ENCODE measurements at regions not wholly inside any gene's neighbourhood (a gene's known extent, or its start where the extent isn't known, plus 50 kb on each side); places are given as distances from the start of the nearest gene placed in this dataset.

- Histone ChIP-seq H4K20me1 (ENCODE audit: control insufficient read depth, insufficient read depth) (no peaks in the 10 kb centered on the region), H2AFZ (ENCODE audit: control insufficient read depth, low read depth, low read length) (no peak overlapping the region), H3K79me2 (ENCODE audit: control insufficient read depth, insufficient read depth, low read length) (no peaks in the 10 kb centered on the region), H3K36me3 (ENCODE audit: control insufficient read depth in 2 of 2, insufficient read depth in 2 of 2, low read length in 1 of 2) (no peaks in the 10 kb centered on the region), H3K4me3 (no peak overlapping the region), H3K9ac (ENCODE audit: control insufficient read depth, insufficient read depth, low read length) (no peak overlapping the region), H3K27me3 (replicated peaks in 1 of 2; ENCODE audit: control insufficient read depth in 2 of 2, insufficient read depth in 2 of 2, low read length in 1 of 2) (no peaks in the 10 kb centered on the region), H3K4me2 (ENCODE audit: control insufficient read depth, insufficient read depth) (no peak overlapping the region), H3K4me1 (ENCODE audit: control insufficient read depth, insufficient read depth, low read length) (no peaks in the 10 kb centered on the region), H3K9me3 (replicated peaks; ENCODE audit: control insufficient read depth, insufficient read depth, low read length) (no peaks in the 10 kb centered on the region), H3K27ac (ENCODE audit: control insufficient read depth, insufficient read depth) (no peak overlapping the region)
- ATAC-seq (no peak), FAIRE-seq (no peak), DNase-seq (ENCODE audit: low read depth, low spot score) (no peak)
- POLR2A ChIA-PET, result no interaction called here
- 83% methylated on average over 2 of the region's 2 CpGs for WGBS (ENCODE audit: insufficient coverage, insufficient replicate concordance, low lambda C conversion rate, missing lambda C conversion rate)
- CTCF ChIA-PET, result no interaction called here
- SMC1A ChIA-PET (ENCODE audit: uncharacterized antibody, unreplicated experiment), result no interaction called here
- RAD21 ChIA-PET (ENCODE audit: unreplicated experiment), result no interaction called here
- in situ Hi-C loops (cut with MboI) (no loop called here), intact Hi-C loops (cut with micrococcal nuclease; ENCODE audit: unreplicated experiment) (no loop called here)
- TF ChIP-seq, protein P1, sequence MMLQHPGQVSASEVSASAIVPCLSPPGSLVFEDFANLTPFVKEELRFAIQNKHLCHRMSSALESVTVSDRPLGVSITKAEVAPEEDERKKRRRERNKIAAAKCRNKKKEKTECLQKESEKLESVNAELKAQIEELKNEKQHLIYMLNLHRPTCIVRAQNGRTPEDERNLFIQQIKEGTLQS (IDR thresholded peaks at IDR 0.05; ENCODE audit: borderline replicate concordance, extremely low read depth, low read depth, low read length), result no peak
- no peak for TF ChIP-seq IKZF1 (conservative IDR thresholded peaks at IDR 0.05)
- TF ChIP-seq, protein P2, sequence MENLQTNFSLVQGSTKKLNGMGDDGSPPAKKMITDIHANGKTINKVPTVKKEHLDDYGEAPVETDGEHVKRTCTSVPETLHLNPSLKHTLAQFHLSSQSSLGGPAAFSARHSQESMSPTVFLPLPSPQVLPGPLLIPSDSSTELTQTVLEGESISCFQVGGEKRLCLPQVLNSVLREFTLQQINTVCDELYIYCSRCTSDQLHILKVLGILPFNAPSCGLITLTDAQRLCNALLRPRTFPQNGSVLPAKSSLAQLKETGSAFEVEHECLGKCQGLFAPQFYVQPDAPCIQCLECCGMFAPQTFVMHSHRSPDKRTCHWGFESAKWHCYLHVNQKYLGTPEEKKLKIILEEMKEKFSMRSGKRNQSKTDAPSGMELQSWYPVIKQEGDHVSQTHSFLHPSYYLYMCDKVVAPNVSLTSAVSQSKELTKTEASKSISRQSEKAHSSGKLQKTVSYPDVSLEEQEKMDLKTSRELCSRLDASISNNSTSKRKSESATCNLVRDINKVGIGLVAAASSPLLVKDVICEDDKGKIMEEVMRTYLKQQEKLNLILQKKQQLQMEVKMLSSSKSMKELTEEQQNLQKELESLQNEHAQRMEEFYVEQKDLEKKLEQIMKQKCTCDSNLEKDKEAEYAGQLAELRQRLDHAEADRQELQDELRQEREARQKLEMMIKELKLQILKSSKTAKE (IDR thresholded peaks at IDR 0.05; ENCODE audit: low read depth, poor library complexity, severe bottlenecking), result no peak
- TF ChIP-seq STAT3 (IDR thresholded peaks at IDR 0.05; ENCODE audit: low read depth, low read length), result no peak
- no peak for TF ChIP-seq PAX8 (IDR thresholded peaks at IDR 0.05)
- TF ChIP-seq IRF4 (IDR thresholded peaks at IDR 0.05; ENCODE audit: low read depth, low read length), result no peak
- no peak for TF ChIP-seq POLR2A (IDR thresholded peaks at IDR 0.05; ENCODE audit: low read depth, low read length)
- no peak for TF ChIP-seq TBL1XR1 (IDR thresholded peaks at IDR 0.05; ENCODE audit: low read depth, low read length)
- TF ChIP-seq EED (IDR thresholded peaks at IDR 0.05; ENCODE audit: low read depth), result no peak
- no peak for TF ChIP-seq TCF3 (IDR thresholded peaks at IDR 0.05; ENCODE audit: borderline replicate concordance, insufficient read depth, low read depth, low read length)
- TF ChIP-seq SUZ12 (IDR thresholded peaks at IDR 0.05; ENCODE audit: unreplicated experiment), result no peak
- TF ChIP-seq HCFC1 (IDR thresholded peaks at IDR 0.05; ENCODE audit: low read length), result no peak
- TF ChIP-seq GATAD2B (conservative IDR thresholded peaks at IDR 0.05; ENCODE audit: low read depth), result no peak
- TF ChIP-seq SIX5 (IDR thresholded peaks at IDR 0.05; ENCODE audit: low read depth, low read length, severe bottlenecking), result no peak
- no peak for TF ChIP-seq CREB1 (IDR thresholded peaks at IDR 0.05; ENCODE audit: low read depth)
- TF ChIP-seq NRF1 (conservative IDR thresholded peaks at IDR 0.05; ENCODE audit: low read depth, low read length), result no peak
- TF ChIP-seq STAT1 (conservative IDR thresholded peaks at IDR 0.05), result no peak
- BruUV-seq (replicated peaks), result no TSS peak
These were observed 94.0 kb upstream of the PIK3C3 start for GRCh38 chr18:41860987-41861386.

Measured in GM12878 (cell line).